CD14-positive monocyte (primary cell): ENCODE measurements at regions not wholly inside any gene's neighbourhood (a gene's known extent, or its start where the extent isn't known, plus 50 kb on each side); places are given as distances from the start of the nearest gene placed in this dataset.

Experiments
- DNase-seq, 3 donors: peaks; one replicate each; pipeline ENCODE4 v3.0.0-alpha.2; 2011 to 2022
- H2AFZ ChIP-seq: 2 replicates; pipeline ENCODE4 v1.6.0; 2012; ENCODE audit warnings: mild to moderate bottlenecking, low read depth, low read length, inconsistent platforms; ENCODE audit not compliant: insufficient read depth, poor library complexity, severe bottlenecking
- H3K27ac ChIP-seq, 2 donors: 1 replicate in 1 of 2; 2 replicates in 1 of 2; pipeline ENCODE4 v1.5.1; 2012 to 2013; ENCODE audit warnings: low read length in 2 of 2, control low read depth in 1 of 2, inconsistent platforms in 1 of 2, low read depth in 1 of 2, mild to moderate bottlenecking in 1 of 2
- H3K27me3 ChIP-seq, 2 donors: one replicate each; pipeline versions ENCODE4 v1.6.0 to v1.6.1; 2011 to 2013; ENCODE audit warnings: low read length in 2 of 2; ENCODE audit not compliant: control insufficient read depth in 2 of 2, insufficient read depth in 2 of 2
- H3K36me3 ChIP-seq, 2 donors: replicated peaks in 1 of 2; 1 replicate in 1 of 2; 2 replicates in 1 of 2; pipeline versions ENCODE4 v1.5.1 to v1.6.1; 2012 to 2013; ENCODE audit warnings: low read length in 2 of 2, control low read depth in 1 of 2, inconsistent platforms in 1 of 2, mild to moderate bottlenecking in 1 of 2; ENCODE audit not compliant: insufficient read depth in 2 of 2, control insufficient read depth in 1 of 2
- H3K4me1 ChIP-seq, 2 donors: 1 replicate in 1 of 2; 2 replicates in 1 of 2; pipeline versions ENCODE4 v1.5.1 to v1.6.1; 2012 to 2013; ENCODE audit warnings: low read length in 2 of 2, control low read depth in 1 of 2, inconsistent platforms in 1 of 2, mild to moderate bottlenecking in 1 of 2, moderate library complexity in 1 of 2; ENCODE audit not compliant: insufficient read depth in 2 of 2, control insufficient read depth in 1 of 2
- H3K4me2 ChIP-seq: replicated peaks from 2 replicates; pipeline ENCODE3; 2012; ENCODE audit warnings: low read length, moderate library complexity, mild to moderate bottlenecking; ENCODE audit not compliant: poor library complexity, severe bottlenecking; ENCODE audit errors: extremely low read depth
- H3K4me3 ChIP-seq, 3 experiments: fragments of 200-600 bp in 1 of 3; sonication (generic) in 1 of 3; replicated peaks in 1 of 3; 1 replicate in 2 of 3; 2 replicates in 1 of 3; pipeline ENCODE4 v1.5.1; 2011 to 2013; ENCODE audit warnings: low read length in 3 of 3, mild to moderate bottlenecking in 3 of 3, control low read depth in 2 of 3, low read depth in 2 of 3, inconsistent platforms in 1 of 3, moderate library complexity in 1 of 3
- H3K79me2 ChIP-seq: 2 replicates; pipeline ENCODE4 v1.6.0; 2012; ENCODE audit warnings: mild to moderate bottlenecking, control low read depth, inconsistent platforms, low read length, moderate library complexity; ENCODE audit not compliant: insufficient read depth
- H3K9ac ChIP-seq: 2 replicates; pipeline ENCODE4 v1.6.0; 2017; ENCODE audit warnings: low read length, mild to moderate bottlenecking; ENCODE audit not compliant: insufficient read depth, poor library complexity, severe bottlenecking
- H3K9me3 ChIP-seq, 2 donors: replicated peaks in 1 of 2; 1 replicate in 1 of 2; 2 replicates in 1 of 2; pipeline versions ENCODE4 v1.5.1 to v1.6.1; 2012 to 2013; ENCODE audit warnings: low read length in 2 of 2, control low read depth in 1 of 2; ENCODE audit not compliant: control insufficient read depth in 1 of 2, insufficient read depth in 1 of 2
- H4K20me1 ChIP-seq: 2 replicates; pipeline ENCODE4 v1.6.0; 2012; ENCODE audit warnings: mild to moderate bottlenecking, low read length, control low read depth, moderate library complexity; ENCODE audit not compliant: insufficient read depth
- H3K27ac Mint-ChIP-seq, 7 donors: one replicate each; pipeline ENCODE4 v1.8.0; 2020; ENCODE audit warnings: mild to moderate bottlenecking in 7 of 7, mixed read lengths in 7 of 7, moderate library complexity in 6 of 7, inconsistent platforms in 2 of 7
- H3K27me3 Mint-ChIP-seq, 3 donors: one replicate each; pipeline ENCODE4 v1.8.0; 2021 to 2022; ENCODE audit warnings: low read depth in 3 of 3, mild to moderate bottlenecking in 3 of 3, mixed read lengths in 3 of 3, moderate library complexity in 3 of 3, inconsistent platforms in 1 of 3
- H3K36me3 Mint-ChIP-seq, 2 donors: one replicate each; pipeline ENCODE4 v1.8.0; 2020; ENCODE audit warnings: mixed read lengths in 2 of 2, inconsistent platforms in 1 of 2, mild to moderate bottlenecking in 1 of 2
- H3K4me1 Mint-ChIP-seq: one replicate; pipeline ENCODE4 v1.8.0; 2020; ENCODE audit warnings: mild to moderate bottlenecking, mixed read lengths
- H3K4me3 Mint-ChIP-seq, 2 donors: one replicate each; pipeline ENCODE4 v1.8.0; 2020; ENCODE audit warnings: mild to moderate bottlenecking in 2 of 2, mixed read lengths in 2 of 2, moderate library complexity in 1 of 2
- H3K9me3 Mint-ChIP-seq, 7 donors: one replicate each; pipeline ENCODE4 v1.8.0; 2020 to 2022; ENCODE audit warnings: mixed read lengths in 7 of 7, mild to moderate bottlenecking in 6 of 7, moderate library complexity in 6 of 7, inconsistent platforms in 2 of 7
- WGBS: methylation state at CpG from one replicate; pipeline ENCODE4 v1.1.5; 2013; ENCODE audit warnings: missing lambda C conversion rate; ENCODE audit not compliant: insufficient coverage; 5-methylcytosine and 5-hydroxymethylcytosine counted together
- intact Hi-C, 2 donors: fragments of 100-400 bp; cut with micrococcal nuclease; formaldehyde crosslinking; loops; one replicate each; pipeline versions ENCODE4 v1.15.0 to v1.15.1; 2023
- TF ChIP-seq, protein P1 (sequence below): fragments of 200-600 bp; IDR thresholded peaks from one replicate; pipeline ENCODE4 v1.8.0; 2022; ENCODE audit warnings: antibody characterized with exemption, mild to moderate bottlenecking

DNA sequence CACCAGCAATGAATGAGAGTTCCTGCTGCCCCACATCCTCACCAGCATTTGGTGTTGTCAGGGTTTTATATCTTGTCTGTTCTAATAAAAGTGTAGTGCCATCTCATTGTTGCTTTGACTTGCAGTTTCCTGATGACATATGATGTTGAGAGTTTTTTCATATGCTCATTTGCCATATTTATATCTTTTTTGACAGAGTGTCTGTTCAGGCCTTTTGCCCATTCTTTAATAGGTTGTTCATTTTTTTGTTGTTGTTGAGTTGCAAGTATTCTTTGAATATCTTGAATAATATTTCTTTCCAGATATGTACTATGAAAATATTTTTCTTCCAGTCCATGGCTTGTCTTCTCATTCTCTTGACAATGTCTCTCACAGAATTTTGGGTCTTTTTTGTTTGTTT, 111.7 kb upstream of the KCNJ15 start:
- no peak overlapping the region for H3K4me3 Mint-ChIP-seq
- H2AFZ ChIP-seq, result no peak overlapping the region
- no peaks in the 10 kb centered on the region for H4K20me1 ChIP-seq
- peaks cover 0 to 4% of the 10 kb centered on the region in 2 donors for H3K27me3 ChIP-seq
- no peak overlapping the region for H3K27ac ChIP-seq
- no peak overlapping the region for H3K27ac Mint-ChIP-seq
- H3K4me3 ChIP-seq, result no peak overlapping the region
- H3K4me1 Mint-ChIP-seq, result peaks cover 3% of the 10 kb centered on the region
- H3K36me3 Mint-ChIP-seq, result no peaks in the 10 kb centered on the region
- no peaks in the 10 kb centered on the region for H3K79me2 ChIP-seq
- peaks cover 8 to 20% (median 16%) of the 10 kb centered on the region in 7 donors for H3K9me3 Mint-ChIP-seq
- no peak overlapping the region for H3K4me2 ChIP-seq
- peaks cover 8 to 12% (median 10%) of the 10 kb centered on the region in 3 donors for H3K27me3 Mint-ChIP-seq
- intact Hi-C loops, result no loop called here
- H3K9me3 ChIP-seq, result peaks cover 0 to 4% of the 10 kb centered on the region in 2 donors
- DNase-seq, result no peak
- H3K36me3 ChIP-seq, result no peaks in the 10 kb centered on the region
- TF ChIP-seq, protein P1, sequence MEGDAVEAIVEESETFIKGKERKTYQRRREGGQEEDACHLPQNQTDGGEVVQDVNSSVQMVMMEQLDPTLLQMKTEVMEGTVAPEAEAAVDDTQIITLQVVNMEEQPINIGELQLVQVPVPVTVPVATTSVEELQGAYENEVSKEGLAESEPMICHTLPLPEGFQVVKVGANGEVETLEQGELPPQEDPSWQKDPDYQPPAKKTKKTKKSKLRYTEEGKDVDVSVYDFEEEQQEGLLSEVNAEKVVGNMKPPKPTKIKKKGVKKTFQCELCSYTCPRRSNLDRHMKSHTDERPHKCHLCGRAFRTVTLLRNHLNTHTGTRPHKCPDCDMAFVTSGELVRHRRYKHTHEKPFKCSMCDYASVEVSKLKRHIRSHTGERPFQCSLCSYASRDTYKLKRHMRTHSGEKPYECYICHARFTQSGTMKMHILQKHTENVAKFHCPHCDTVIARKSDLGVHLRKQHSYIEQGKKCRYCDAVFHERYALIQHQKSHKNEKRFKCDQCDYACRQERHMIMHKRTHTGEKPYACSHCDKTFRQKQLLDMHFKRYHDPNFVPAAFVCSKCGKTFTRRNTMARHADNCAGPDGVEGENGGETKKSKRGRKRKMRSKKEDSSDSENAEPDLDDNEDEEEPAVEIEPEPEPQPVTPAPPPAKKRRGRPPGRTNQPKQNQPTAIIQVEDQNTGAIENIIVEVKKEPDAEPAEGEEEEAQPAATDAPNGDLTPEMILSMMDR, result no peak
- no peaks in the 10 kb centered on the region for H3K4me1 ChIP-seq
- no peak overlapping the region for H3K9ac ChIP-seq

DNA sequence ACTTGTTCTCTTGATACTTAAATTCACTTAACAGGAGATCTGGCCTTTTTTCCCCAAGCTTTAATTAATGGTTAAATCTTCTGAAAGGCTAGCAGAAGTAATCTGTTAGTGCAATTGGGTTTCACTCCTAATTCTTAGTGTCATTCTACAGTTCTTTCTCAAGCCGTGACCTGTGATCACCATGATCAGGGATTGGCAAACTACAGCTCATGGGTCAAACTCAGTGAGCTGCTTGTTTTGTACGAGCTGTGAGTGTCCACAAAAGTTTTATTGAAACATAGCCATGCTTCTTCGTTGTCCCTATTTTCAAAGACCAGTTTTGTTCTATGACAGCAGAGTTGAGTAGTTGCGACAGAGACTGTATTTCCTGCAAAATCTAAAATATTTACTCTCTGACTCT, 109.4 kb upstream of the KCNJ15 start:
- Histone ChIP-seq H3K27ac (no peak overlapping the region), H3K9me3 (peaks cover 0 to under 1% of the 10 kb centered on the region in 2 donors), H4K20me1 (no peaks in the 10 kb centered on the region), H3K79me2 (no peaks in the 10 kb centered on the region), H3K27me3 (peaks cover 7 to 9% of the 10 kb centered on the region in 2 donors), H3K4me1 (no peaks in the 10 kb centered on the region), H3K36me3 (no peaks in the 10 kb centered on the region), H3K4me3 (no peak overlapping the region), H3K4me2 (no peak overlapping the region), H3K9ac (no peak overlapping the region), H2AFZ (no peak overlapping the region)
- Mint-ChIP-seq H3K4me1 (no peaks in the 10 kb centered on the region), H3K36me3 (no peaks in the 10 kb centered on the region), H3K27ac (no peak overlapping the region), H3K9me3 (peaks cover 8 to 17% (median 13%) of the 10 kb centered on the region in 7 donors), H3K4me3 (no peak overlapping the region), H3K27me3 (peaks cover 10 to 16% (median 13%) of the 10 kb centered on the region in 3 donors)
- no peak for DNase-seq
- WGBS, result 80% methylated on average over 2 of the region's 4 CpGs
- intact Hi-C loops, result no loop called here
- TF ChIP-seq, protein P1, result no peak
